Stimulated activated CD4-positive, alpha-beta T cell treated with anti-CD3 and anti-CD28 coated beads, TNF-alpha, amount 100 ng/mL, for 24 hours (primary cell): ENCODE measurements at regions not wholly inside any gene's neighbourhood (a gene's known extent, or its start where the extent isn't known, plus 50 kb on each side); places are given as distances from the start of the nearest gene placed in this dataset.

Experiments
- DNase-seq, 3 experiments: peaks; one replicate each; pipeline ENCODE4 v3.0.0-alpha.2; 2020; ENCODE audit warnings: low read depth in 3 of 3

DNA sequence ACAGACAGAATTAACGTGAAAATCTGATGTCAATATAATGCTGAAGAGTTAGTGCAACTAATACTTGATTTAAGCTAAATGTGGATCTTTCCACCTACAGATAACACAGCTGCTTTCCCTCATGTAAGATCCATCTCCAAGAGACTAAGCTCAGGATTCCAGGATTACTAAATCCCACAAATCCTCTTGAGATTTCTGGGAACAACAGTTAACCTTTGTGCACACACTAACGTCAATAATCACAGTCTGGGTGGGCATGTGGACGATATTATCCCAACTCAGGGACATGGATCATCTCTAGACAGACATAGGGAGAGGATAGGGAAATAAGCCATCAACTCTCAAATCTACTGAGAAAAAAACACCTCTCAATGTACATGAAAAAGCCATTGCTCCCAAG, 432.6 kb downstream of the SATB2 start:
- DNase-seq: no peak

DNA sequence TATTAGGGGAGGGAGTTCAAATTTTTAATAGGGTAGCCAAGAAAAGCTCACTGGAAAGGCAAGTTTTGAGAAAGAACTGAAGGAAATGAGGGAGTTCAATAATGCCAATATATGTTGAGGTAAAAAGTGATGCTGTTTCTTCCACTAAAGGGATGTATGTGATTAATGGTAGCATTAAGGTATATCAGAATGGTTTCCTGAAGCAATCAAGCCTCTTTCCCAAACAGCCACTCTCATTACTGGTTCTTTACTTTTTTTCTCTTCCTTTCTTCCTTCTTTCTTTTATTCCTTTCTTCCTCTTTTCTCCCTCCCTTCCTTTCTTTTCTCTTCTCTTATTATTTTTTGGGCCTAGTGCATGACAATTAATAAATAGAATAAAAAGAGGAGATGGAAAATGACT, 433.5 kb downstream of the SATB2 start:
- DNase-seq: no peak

DNA sequence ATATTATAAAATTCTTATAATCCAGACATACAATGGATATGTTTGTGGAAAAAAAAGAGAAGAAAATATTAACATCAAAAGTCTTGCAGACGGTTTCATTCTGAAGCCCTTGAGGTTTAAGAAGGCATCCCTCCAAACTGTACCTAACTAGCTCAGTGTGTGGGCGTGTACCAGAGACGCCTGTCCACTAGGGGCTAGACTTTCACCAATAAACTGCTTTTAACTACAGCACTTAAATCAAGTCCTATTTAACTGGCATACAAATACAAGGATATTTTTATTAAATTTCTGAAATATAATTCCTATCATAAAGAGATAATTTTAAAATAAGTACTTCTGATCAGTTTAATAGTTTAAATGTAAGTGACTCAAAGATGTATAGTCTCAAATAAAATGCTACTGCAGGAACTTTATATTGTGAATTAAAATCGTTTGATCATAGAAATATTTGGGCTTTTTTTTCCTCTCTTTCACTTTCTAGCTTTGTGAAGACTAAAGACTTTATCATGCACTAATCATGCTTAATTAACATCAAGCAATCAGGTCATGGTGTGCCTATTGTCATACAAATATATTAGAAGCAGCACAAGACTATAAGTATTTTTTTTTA, 437.7 kb downstream of the SATB2 start:
- no peak for DNase-seq

DNA sequence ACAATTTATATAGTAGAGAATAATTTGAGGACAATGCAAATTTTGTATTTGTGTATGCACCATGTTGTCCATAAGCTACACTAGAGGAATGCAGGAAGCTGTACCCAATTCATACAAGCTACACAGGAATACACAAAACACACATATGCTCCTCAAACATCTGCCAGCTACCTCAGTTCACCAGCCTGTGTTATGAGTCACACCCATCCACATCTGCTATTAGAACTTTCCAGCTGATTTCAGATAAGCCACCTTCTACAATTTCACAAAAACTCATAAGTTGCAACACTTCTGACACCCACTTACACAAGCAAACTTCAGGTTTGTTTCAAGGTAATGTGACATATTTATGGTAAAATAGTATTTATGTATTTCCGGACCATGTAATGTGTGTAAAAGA, 438.9 kb downstream of the SATB2 start:
- no peak for DNase-seq

DNA sequence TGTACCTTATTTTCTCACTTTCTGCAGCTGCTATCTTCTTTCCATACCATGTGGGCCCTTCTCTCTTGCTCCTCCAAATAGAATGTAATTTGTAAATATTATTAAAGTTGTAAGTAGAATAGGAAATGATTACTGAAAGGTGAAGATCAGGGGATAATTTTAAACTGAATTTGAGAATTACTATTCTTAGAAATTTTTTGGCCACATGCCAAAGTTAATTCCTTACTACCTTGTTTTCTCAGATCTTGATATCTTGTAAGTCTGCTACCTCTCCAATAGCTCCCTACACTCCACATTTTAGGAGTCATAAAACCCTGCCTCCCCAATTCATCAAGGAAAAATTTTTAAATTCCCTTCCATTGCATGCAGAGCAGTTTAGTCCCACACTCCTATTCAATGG, 442.7 kb downstream of the SATB2 start:
- no peak for DNase-seq

DNA sequence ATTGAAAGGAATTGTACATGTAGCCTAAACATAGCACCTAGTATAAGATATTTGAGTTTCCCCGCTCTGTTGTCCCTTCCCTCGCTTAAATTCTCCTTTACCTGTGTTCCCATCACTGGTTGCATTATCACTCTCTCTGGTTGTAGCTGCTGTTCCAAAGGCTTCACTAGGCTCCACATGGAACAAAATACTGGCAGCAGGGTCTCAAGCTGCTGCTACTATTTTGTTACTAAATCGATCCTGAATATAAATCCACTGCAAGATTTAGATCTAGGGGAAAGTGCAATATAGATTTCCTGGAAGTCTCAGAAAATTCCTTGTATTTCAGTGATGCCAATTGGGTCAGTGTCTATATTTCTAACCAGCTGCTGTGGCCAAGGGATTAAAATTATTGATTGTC, 443.5 kb downstream of the SATB2 start:
- no peak for DNase-seq

DNA sequence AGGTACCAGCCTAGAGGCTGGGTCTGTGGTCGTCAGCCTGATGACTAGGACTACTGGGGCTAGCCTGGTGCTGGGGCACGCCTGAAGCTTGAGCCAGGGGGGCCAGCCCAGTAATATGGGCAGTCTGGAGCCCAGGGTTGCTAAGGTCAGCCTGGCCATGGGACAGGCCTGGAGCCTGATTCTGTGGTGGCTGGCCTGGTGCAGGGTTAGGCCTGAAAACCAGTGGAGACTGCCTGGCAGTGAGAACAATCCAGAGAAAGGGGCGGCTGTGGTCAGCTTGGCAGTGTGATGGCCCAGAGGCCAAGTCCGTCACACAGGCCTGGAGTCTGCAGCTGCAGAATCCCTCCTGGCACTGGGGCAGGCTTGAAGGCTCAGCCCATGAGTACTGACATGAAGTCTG, 445.8 kb downstream of the SATB2 start:
- no peak for DNase-seq

DNA sequence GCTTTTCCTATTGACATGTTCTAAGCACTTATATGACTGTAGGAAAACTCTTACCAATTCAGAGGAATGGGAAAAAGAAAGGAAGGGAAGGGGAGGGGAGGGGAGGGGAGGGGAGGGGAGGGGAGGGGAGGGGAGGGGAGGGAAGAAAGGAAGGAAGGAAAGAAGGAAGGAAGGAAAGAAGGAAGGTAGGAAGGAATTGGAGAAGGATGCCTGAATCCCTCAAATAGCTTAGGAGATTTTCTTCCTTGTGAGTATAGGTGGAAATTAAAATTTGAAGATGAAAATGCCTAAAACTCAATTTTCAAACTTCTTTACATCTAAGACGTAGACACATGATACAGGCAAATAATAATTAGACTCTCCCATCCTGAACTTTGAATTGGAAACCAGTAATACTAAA, 463.1 kb downstream of the SATB2 start:
- no peak for DNase-seq

DNA sequence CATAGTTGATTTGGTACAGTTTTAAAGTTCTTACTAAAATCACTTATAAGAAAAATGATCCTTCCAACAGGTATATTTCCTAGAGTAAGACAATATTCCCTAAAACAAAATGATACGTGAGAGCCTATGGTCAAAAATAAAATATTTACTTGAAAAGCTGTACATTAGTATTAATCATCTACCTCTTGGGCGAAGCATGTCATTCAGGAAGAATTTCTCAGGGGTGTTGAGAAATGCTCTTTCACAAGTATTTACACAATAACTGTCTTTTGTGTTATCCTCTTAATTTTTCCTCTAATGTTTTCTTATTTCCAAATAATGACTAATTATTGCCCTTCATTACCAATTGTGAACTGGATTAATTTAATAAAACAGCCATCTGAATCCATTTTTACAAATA, 466.3 kb downstream of the SATB2 start:
- no peak for DNase-seq

DNA sequence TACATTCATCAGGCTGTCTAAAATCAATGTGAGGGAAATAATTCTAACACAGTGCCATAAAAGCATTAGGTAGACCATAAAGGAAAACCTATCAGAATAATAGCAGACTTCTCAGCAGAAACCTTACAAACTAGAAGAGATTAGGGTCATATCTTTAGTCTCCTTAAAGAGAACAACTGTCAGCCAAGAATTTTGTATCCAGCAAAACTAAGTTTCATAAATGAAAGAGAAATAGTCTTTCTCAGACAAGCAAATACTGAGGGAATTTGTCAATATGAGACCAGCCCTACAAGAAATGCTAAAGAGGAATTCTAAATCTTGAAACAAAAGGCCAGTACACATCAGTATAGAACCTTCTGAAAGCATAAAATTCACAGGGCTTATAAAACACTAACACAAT, 482.0 kb downstream of the SATB2 start:
- no peak for DNase-seq

DNA sequence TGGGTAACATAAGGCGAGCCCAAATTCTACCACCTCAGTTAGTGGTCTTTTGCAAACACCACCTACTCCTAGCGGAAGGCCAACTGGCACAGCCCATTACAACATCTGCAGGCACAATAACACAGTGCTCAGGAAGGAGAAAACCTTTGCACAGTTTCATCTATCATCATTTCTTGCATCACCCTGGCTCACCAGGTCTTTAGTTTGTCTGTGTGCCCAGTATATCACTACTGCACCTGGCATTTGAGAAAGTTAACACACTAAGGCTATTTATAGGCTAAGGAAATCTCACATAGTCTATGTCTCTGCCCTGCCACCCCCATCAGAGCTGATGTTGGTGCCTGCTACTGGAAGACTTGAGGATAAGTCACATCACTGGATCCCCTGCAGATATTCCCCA, 484.0 kb downstream of the SATB2 start:
- no peak for DNase-seq

DNA sequence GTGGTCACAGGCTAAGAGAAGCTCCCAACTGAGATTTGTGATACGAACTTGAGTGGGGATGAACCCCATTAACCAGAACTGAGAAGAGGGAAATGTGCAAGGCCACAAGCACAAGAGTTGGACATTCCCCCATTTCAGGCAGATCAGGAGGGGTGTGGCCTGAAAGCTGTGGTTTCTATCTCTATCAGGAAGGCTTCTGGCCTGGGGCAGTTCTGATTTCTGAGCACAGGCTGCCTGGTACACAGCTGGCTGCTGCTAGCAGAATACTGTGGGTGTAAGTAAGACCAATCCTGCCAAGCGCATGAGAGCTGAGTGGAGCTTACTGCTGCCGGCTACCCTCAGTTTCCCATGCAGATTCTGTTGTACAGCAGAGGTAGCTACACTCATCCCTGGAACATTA, 484.6 kb downstream of the SATB2 start:
- no peak for DNase-seq

DNA sequence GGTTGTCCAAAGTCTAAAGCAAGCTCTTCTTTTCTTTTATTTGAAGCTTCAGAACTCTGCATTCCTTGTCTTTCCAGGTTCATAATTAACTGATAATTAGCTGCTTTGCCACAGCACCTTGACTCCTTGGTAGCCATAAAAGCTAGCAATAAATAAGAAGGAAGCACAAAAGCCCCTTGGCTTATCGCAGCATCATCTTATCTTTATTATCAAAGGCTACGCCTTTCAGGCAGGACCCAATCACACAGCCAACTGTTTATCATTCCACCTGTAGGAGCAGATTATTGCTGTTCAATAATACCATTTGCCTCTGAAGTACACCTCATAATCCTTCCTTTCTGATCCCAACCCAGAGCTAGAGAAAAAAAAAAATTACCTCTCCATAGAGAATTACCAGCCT, 489.2 kb downstream of the SATB2 start:
- no peak for DNase-seq

DNA sequence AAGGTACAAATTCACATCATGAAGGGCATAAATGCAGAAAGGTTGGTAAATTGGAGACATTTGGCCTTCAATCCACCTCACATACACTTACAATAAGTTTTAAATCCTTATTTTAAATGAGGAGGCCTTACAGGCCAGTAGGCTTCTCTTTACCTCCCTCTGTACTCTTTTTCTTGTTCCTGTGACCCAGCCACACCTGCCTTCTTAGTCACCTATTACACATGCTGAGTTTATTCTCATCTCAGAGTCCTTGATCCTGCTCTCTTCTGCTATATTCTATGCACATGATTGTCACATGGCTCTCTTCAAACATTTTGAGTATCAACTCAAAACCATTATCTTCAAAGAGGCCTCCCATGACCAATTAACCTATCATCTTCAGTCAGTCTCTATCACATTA, 491.5 kb downstream of the SATB2 start:
- no peak for DNase-seq

DNA sequence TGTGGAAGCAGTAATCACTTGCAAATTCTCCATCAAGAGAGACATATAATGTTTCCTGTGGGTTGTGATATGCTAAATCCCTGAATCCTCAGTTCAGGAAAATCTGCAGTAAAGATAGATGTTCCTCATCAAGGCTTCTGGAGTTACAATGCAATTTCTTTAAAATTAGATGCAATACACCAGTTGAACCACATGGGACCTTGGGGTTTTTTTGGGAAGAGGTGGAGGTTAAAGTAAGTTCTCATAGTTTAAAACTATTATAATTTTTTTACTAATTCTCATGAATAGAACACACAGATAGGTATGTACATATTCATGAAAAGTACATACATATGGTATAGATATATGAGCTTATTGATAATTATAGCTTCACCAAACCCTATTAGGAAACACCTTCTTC, 496.2 kb downstream of the SATB2 start:
- DNase-seq: no peak

DNA sequence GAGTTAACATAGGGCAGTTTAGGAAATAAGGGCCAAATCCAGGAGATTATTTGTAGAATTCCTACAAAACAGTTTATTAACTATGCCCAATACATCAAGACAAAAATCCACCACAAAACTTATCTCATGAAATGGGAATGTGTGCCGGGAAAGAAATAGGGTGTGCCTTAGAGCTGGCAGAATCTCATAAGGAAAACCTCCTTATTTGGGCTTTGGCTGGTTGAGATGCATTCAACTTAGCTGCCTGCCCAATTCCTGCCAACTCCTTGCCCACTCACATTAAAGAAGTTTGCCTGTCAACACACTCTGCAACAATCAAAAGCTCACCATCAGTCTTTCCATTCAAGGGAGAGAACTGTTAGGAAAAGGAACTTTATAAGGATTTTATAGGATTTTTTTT, 500.6 kb downstream of the SATB2 start:
- DNase-seq: no peak

DNA sequence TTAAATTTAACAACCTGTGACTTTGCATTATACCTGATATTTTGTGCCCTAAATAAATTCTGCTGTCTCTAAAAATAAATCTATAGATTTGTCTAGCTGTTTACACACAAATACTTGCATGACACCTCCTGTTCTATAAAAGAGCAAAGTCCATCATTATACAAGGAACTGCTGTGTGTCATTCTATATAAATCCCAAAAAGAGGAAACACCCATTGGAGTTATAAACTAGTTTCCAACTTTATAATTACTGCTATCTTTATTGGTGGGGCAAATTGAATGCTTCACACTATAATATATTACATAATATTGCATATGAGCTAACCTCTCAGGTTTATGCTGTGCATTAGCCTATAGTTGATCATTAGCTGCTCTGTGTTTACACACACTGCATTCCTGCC, 504.4 kb downstream of the SATB2 start:
- no peak for DNase-seq

DNA sequence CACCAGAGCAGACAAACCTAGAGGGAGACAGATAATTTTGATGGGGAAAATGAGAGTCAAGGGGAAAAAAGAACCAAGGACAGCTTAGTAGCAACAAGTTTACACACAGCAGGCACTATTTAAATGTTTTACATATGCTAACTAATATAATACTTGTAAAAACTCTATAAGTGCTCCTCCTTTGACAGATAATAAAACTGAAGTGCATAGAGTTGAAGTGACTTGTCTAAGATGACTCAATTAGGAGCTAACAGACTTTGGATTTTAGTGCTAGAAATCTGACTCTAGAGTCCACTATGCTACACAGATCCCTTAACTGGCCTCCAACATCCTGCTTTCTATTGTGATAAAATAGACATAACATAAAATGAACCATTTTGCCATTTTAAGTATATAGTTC, 506.9 kb downstream of the SATB2 start:
- no peak for DNase-seq

DNA sequence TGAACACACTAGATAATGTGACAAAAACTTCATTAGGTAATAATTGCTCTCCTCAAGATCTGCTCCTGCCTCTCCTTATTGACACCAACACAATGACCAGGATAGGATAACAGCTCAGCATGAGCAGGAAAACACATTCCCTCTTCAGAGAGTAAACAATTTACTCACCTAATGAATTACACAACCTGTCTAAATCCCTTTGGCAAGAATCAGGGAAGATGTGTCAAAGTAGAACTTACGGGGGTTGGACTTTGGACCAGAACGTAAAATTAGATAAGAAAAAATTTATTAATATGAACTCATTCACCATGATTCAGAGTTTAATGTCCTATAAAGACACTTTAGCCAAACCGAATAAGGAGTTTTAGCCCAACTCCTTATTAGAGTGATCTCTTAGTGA, 512.2 kb downstream of the SATB2 start:
- no peak for DNase-seq

DNA sequence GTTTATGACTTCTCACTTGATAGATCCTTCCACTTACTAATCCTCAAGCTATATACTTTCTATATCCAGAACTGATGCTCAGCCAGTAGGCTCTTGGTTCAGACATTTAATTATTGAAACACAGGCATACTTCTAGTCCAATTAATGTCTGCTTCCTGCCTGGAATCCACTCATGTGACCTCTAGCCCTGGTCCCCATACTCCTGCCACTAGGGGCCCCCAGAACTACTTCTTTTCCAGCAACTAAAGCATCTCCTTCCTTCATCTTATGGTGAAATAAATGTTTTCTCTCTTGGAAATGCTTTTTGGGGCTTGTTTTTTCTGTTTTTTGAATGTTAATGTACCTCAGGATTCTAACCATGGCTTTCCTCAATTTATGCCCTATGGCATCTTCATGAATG, 527.6 kb downstream of the SATB2 start:
- DNase-seq: no peak

DNA sequence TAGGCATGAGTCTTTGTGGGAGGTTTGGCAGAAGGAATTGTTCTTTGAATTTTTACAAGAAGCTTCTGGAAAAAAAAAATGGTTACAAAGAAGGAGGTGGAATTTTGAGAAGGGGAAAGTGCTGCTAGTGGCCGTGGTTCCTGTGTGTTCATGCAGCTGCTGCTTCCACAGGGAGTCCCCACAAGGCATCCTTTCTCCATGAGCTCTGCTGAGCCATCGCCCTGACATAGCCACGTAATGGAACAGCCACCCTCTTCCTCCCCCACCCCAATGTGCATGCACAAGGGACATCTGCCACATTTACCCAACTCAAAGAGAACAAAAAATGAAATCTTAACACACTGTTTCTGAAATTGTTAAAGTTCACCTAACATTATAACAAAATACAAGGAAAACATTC, 529.7 kb downstream of the SATB2 start:
- DNase-seq: no peak

DNA sequence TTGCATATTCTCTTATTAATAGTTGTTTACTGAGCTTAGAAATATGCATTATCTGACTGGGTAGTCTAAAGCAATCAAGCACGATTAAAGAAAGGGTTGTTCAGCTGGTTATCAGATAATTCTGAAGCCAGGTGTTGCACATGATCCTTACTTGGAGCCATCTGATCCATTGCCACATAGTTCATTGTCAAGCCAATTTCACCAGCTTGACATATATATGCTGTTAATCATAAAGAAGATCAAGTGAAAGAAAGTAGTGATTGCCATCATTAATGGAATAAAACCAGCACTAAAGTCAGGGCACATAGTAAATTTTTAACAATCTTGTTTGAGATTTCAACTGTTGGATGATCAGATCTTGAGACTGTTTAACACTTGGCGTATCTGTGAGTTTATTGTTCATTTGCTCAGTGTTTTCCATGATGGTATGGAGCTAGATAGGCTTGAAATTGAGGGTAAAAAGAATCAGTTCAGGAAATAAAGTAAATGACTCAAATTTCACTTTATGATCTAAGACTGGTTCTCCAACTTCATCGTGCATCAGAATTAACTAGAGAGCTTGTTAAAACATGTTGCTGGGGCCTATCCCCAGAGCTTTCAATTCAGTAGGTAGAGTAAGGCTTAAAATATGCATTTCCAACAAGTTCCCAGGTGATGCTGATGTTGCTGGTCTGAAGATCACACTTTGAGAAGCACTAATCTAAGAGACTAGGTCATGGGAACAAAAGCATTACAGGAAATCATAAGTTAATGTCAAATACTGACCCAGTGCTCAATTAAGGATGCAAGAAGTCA, 539.6 kb downstream of the SATB2 start:
- no peak for DNase-seq

DNA sequence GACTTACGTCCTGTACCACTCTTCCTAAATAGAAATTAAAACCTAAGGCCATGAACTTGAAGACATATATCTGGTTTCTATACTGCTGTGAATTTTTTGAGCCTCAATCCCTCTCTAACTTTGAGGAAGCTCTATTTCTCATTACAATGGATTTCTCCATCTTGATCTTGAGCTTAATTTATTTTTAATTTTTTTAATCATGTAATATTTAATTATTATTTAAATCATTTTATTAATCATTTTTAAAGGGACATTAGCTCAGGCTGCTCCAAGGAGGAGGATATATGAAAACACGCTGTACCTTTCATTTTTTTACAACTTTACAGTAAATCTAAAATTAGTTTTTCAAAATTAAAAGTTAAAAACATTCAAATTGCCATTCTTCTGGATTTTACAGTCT, 540.5 kb downstream of the SATB2 start:
- no peak for DNase-seq

DNA sequence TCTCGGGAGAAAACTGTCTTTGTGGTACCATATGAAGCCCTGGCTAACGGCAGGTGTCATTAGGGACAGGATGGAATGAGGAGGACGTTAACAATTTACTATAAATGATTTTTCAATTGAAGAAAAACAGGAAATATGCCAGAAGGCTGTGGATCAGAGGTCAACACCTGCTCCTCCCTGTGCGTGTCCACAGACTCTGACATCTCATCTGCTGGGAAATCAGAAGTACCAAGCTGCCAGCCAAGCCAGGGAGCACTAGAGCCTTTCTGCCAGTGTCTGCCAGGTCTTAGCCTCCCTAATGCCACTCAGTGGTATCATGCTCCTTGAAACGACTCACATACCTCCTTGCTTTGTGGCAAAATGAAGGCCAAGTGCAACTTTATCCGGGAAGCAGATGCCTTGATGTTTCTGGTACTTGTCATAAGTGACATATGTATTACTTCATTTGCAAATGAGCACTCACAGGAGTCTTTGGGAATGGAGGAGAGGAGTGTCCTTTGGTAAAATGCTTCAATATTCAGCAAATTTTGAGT, 541.1 kb downstream of the SATB2 start:
- no peak for DNase-seq
